ENCODE measurements at regions not wholly inside any gene's neighbourhood (a gene's known extent, or its start where the extent isn't known, plus 50 kb on each side); places are given as distances from the start of the nearest gene placed in this dataset.

DNA sequence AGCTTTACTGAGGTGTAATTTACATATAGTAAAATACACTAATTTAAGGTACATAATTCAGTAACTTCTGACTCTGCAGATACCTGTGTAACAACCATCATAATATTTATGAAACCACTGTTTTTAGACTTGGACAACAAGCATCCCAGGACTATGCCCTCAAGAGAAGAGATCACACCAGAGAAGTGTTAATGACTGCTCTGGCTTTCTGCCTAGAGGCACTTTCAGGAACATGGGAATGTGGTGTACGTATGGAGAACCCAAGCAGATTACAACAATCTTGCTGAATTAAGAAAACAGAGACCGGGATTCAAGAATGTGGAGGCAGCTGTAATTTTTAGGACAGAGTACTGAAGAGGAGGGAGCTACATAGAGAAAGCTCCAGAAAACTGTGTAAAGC is 475.2 kb downstream of the LPIN1 start:
- TF ChIP-seq, protein P1, sequence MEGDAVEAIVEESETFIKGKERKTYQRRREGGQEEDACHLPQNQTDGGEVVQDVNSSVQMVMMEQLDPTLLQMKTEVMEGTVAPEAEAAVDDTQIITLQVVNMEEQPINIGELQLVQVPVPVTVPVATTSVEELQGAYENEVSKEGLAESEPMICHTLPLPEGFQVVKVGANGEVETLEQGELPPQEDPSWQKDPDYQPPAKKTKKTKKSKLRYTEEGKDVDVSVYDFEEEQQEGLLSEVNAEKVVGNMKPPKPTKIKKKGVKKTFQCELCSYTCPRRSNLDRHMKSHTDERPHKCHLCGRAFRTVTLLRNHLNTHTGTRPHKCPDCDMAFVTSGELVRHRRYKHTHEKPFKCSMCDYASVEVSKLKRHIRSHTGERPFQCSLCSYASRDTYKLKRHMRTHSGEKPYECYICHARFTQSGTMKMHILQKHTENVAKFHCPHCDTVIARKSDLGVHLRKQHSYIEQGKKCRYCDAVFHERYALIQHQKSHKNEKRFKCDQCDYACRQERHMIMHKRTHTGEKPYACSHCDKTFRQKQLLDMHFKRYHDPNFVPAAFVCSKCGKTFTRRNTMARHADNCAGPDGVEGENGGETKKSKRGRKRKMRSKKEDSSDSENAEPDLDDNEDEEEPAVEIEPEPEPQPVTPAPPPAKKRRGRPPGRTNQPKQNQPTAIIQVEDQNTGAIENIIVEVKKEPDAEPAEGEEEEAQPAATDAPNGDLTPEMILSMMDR (IDR thresholded peaks at IDR 0.05), result no peak
- no peak for TF ChIP-seq POLR2A (IDR thresholded peaks at IDR 0.05)
